22Rv1 (cell line): ENCODE measurements at regions not wholly inside any gene's neighbourhood (a gene's known extent, or its start where the extent isn't known, plus 50 kb on each side); places are given as distances from the start of the nearest gene placed in this dataset.

Experiments used
- H3K27ac ChIP-seq: fragments of 450-650 bp; 2 replicates; pipeline ENCODE4 v1.5.1; 2017
- CTCF ChIP-seq: fragments of 450-650 bp; IDR thresholded peaks from 2 replicates; pipeline ENCODE4 v1.5.1; 2017; ENCODE audit warnings: mild to moderate bottlenecking
- ZFX ChIP-seq: fragments of 450-650 bp; IDR thresholded peaks from 2 replicates; pipeline ENCODE4 v1.6.1; 2017; ENCODE audit warnings: antibody characterized with exemption, borderline replicate concordance

DNA sequence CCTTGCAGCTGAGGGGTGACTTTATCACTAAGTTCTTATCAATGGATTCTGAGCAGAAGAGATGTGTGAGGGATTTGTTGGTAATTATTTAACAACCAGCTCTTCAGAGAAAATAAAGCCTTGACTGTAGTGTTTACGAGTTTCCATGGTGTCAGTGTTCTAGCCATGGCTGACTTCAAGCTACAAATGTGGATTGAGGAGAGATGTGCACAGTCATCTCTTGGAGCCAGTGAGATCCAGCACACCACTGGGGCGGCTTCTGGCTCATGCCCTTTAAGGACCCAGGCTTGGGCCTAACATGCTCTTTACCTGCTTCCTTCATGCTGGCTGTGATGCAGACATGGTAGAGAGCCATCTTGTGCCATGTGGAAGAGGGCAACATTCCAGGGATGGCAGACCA, 145.6 kb upstream of the MRPS22 start:
- H3K27ac ChIP-seq: no peak overlapping the region
- no peak for TF ChIP-seq ZFX
- TF ChIP-seq CTCF: no peak

DNA sequence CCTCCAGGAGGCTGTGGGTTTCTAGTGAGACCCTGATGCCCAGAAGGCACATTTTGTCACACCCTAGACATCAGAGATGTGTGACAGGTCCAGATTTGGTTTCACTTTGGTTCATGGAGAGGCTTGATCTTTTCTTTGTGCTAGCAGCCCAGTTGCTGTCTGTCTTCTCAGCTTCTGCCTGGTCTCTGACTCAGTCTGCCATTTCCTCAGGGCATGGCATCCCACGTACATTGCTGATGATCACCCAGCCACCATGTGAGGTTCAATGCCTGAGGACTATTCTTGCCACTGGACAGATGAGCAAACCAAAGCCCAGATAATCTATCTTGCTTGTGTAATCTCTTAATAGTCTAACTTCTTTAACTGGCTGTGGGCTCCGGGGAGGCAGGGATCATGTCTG, 144.9 kb upstream of the MRPS22 start:
- H3K27ac ChIP-seq: no peak overlapping the region
- TF ChIP-seq ZFX: no peak
- TF ChIP-seq CTCF: no peak

GRCh38 chr3:139199421-139200010, 144.3 kb upstream of the MRPS22 start:
- TF ChIP-seq ZFX: no peak
- no peak for TF ChIP-seq CTCF
- no peak overlapping the region for H3K27ac ChIP-seq

DNA sequence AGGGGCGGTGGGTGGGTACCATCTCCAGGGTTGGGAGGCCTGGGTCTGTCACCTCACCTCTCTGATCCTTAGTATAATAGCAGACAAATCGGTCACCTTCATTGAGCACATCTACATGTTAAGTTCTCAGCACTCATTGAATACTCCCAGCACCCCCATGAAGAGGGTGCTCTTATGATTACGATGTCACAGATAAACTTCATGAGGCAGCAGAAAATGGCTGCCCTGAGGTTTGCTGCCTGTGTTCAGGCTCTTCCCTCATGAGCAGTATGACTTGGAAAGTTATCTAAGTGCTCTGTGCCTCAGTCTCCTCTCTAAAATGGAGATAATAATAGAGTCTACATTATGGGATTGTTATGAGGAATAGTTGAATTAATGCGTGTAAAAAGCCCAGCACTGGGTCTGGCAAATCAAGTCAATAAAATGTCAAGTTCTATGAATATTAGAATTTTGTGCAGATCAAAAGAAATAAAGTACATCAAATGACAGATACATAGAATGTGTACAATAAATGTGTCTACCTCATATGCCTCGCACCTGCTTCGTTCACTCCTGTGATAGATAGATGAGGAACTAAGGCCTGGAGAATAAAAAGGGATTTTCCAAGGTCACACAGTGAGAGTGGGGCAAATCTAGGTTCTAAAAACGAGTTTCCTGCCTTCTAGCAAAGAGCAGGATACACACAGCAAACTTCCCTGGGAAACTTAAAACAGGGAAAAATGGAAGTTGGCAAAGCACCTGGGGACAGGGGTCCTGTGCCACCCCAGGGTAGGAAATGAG, 142.2 kb upstream of the MRPS22 start:
- no peak for TF ChIP-seq ZFX
- no peak for TF ChIP-seq CTCF
- no peak overlapping the region for H3K27ac ChIP-seq

GRCh38 chr3:139202226-139202958, 141.4 kb upstream of the MRPS22 start:
- no peak overlapping the region for H3K27ac ChIP-seq
- TF ChIP-seq CTCF (peak; percentile 64), ZFX (no peak)

DNA sequence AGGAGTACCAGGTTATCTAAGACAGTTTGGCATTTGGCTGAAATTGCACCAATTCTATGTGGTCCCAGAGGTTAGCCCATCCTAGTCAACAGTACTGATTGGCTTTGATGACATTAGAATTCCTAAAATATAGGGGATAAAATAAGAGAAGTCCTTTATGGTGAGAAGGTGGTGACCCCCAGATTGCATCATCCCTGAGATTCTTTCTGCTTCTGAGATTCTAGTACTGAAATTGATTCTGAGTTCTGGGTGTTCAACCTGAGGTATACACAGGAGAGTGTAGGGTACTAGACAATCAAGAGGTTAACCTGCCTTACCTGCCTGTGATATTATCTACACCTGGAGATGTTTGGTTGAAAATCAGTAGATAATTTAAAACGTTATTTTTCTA, 140.9 kb upstream of the MRPS22 start:
- no peak overlapping the region for H3K27ac ChIP-seq
- TF ChIP-seq CTCF (no peak), ZFX (no peak)

- TF ChIP-seq ZFX: no peak
- TF ChIP-seq CTCF: no peak
- no peak overlapping the region for H3K27ac ChIP-seq
These were observed 140.1 kb upstream of the MRPS22 start for GRCh38 chr3:139203752-139204151.
